ENCODE measurements at regions not wholly inside any gene's neighbourhood (a gene's known extent, or its start where the extent isn't known, plus 50 kb on each side); places are given as distances from the start of the nearest gene placed in this dataset.

- no peak for DNase-seq
Measured at GRCh38 chrX:20596856-20597255, 330.1 kb upstream of the RPS6KA3 start.

DNA sequence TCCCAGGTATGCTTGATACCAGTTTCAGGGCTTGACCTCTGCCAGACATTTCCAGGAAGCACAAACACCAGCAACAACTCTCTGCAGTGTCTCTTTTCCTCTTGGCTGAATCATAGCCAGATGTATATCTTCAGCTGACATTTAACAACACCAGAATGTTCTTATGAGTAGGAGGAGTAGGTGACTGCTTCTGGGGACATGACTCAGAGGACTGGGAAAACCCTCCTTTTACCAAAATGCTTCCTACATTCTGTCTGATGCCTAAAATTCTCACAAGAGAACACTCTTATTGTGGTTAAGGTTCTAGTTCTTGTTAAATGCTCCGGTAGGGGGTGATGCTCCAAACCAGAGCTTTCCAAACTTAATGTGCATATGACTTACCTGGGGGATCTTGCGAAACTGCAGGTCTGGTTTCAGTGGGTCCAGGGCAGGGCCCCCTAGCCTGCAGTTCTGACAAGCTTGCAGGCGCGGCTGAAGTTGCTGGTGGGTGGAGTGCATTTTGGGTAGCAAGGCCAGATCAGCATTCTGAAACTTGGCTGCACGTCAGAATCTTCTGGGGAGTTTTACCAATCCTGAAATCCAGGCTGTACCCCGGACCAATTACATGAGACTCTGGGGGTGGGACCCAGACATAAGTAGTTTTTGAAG is 329.3 kb upstream of the RPS6KA3 start:
- DNase-seq: no peak

DNA sequence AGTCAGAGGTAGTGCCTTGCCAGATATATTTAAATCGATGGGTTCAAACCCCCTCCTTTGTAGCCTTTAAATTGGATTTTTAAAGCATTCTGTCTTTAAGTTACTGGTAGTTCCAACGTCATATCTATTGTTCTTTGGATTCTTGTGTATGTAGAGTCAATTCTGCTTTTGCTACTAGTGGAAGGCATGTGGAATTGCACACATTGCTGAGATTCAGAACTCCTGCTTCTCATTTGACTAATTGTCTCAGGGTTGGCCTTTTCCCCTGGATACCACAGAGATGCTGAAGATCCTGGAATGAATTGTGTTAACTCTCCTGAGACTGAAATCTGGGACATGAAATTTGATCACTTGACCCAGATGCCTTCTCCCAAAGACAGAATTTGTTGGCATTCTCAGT is 328.3 kb upstream of the RPS6KA3 start:
- DNase-seq: no peak

GRCh38 chrX:20593836-20594235 is 327.1 kb upstream of the RPS6KA3 start:
- no peak for DNase-seq

DNA sequence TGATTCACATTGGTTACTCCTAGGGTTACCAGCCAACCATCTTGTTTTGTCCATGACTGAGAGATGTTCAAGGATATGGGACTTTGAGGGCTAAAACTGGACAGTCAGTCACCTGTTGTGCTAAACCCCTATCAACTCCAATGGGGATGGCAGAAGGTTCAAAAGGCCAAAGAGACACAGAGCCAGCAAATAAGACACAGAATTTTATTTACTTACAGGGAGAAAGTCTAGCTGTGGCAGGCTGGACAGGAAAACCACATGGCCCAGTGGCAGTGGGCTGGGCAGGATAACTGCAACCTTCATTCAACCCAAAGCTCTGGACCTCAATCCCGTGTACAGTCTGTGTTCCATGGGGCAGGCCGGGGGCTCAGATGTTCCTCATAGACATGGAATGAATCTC is 326.7 kb upstream of the RPS6KA3 start:
- no peak for DNase-seq

DNA sequence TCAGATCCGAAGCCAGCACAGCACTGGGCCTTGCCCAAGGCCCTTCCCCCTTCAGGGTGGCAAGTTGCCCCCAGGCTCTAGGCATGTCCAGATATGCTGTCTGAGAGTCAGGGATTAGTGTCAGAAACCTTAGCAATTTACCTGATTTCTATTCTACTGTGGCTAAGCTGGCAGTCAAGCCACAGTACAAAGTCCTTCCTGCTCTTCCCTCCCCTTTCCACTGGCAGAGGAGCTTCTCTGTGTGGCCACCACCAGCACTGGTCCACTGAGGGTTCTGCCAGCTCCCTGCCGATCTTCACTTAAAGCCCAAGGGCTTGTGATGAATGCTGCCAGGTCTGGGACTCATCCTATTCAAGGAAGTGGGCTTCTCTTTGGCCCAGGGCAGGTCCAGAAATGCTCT is 324.5 kb upstream of the RPS6KA3 start:
- no peak for DNase-seq

DNA sequence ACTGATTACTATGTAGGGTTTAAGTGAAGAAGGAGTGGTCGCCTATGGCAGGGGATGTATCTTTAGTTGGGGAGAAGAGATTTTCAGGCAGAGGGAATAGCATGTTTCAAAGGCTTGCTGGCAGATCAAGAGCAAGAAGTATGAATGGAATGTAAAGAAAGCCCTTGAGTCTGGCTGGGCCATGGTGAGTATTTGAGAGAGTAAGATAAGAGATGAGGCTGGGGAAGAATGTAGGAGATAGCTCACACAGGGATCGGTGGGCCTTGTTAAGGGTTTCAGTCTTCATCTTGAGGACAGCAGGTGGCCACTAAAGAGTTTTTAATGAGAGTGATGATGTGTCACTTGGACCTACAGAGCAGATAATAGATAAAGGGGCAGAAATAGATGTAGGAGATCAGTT is 319.1 kb upstream of the RPS6KA3 start:
- no peak for DNase-seq

- DNase-seq: no peak
Measured at GRCh38 chrX:20571611-20572010, 304.9 kb upstream of the RPS6KA3 start.

DNA sequence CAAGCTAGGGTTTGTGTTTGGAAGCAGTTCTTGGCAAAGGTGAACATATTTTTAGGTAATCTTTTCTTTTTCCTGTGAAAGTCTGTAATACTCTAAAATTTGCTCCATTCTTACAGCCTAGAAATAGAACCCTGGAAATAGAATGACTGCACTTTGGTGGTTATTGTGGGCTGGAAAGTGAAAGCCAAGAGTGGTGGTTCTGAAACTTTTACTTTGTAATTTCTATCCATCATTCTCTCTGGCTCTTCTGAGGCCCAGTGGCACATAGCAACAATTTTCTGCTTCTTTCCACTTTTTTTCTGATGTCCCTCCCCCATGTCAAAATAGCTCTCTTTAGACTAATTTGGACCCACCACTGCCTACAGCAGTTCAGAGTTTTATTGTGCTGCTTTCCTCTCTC is 300.4 kb upstream of the RPS6KA3 start:
- DNase-seq: no peak

DNA sequence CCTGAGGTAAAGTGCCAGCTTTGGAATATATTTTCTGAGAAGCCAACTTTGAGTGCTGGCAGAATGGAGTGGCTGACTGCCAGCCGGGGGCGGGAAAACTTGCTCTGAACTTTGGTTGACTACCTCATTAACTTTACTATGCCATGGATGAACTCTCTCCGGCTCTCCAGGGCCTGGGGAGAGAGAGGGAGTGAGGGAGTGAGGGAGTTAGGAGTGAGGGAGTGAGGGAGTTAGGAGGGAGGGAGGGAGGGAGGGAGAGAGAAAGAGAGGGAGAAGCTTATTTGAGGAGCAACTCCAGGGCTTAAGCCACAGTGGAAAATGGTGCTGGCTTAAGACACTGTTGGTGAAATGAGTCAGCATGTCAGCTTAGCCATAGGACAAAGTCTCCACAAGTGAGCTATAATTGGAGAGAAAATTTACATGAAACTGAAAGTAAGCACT is 280.9 kb upstream of the RPS6KA3 start:
- peak; percentile 43 for DNase-seq

GRCh38 chrX:20545538-20545937 is 278.8 kb upstream of the RPS6KA3 start:
- no peak for DNase-seq

GRCh38 chrX:20542072-20542471 is 275.4 kb upstream of the RPS6KA3 start:
- DNase-seq: no peak

- DNase-seq: no peak
Measured at GRCh38 chrX:20538974-20539373, 272.3 kb upstream of the RPS6KA3 start.

DNA sequence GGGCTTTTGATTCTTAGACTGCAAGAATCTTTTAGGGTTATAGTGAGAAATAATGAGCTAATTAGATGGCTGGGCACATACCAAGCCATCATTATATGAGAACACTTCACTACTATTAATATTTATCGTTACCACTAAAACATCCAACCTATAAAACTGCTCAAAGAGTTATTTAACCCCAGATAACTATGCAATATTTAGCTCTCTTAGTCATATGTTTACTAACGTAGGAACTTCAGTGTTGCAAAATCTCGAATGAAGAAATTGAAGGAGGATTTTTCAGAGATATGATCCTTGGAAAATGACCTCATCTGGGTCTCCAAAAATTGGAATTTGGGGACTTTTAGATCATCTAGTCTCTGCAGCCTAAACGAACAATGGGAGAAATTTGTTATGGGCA is 265.0 kb upstream of the RPS6KA3 start:
- no peak for DNase-seq

DNA sequence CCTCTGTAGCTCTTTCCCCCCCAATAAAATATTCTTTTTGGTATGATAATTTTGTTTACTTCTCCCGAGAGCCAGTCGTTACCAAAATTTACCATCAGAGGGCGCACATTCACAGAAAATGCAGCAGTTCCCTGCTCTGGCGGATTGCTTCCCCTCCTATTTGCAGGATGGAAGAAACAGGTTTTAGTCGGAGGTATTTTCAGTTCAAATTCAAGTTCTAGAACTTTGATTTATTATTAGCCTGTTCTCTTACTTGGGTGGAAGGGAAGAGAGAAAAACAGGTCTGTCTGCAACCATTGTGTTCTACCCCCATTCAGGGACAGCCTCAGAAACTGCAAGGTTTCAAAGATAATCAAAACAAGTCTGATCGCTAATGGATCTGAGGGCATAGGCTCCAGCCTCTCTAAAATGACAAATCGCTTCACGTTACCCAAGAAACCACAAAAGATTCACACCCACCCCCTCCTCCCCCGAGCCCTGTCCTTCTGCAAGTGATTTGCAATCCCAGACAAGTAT is 263.8 kb upstream of the RPS6KA3 start:
- DNase-seq: peak; percentile 54

GRCh38 chrX:20529711-20530110 is 263.0 kb upstream of the RPS6KA3 start:
- no peak for DNase-seq

GRCh38 chrX:20529301-20529700 is 262.6 kb upstream of the RPS6KA3 start:
- no peak for DNase-seq

- peak; percentile 12 for DNase-seq
Measured at GRCh38 chrX:20527558-20528011, 260.9 kb upstream of the RPS6KA3 start.

DNA sequence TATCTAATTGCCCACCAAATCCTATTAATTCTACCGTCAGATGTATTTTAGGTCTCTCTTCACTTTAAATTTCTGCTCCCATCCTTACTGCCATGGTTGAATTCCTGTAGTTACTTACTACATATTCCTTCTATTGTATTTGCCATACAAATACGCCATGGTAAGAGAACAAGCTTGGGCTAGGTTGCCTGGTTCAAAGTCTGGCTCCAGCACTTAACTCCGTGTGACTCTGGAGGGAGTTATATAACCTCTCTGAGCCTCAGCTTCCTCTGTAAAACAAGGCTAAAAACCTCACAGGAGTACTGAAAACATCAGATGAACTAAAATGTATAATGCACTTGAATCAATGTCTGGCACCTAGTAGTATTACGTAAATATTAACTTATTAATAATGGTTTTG is 260.3 kb upstream of the RPS6KA3 start:
- DNase-seq: no peak

DNA sequence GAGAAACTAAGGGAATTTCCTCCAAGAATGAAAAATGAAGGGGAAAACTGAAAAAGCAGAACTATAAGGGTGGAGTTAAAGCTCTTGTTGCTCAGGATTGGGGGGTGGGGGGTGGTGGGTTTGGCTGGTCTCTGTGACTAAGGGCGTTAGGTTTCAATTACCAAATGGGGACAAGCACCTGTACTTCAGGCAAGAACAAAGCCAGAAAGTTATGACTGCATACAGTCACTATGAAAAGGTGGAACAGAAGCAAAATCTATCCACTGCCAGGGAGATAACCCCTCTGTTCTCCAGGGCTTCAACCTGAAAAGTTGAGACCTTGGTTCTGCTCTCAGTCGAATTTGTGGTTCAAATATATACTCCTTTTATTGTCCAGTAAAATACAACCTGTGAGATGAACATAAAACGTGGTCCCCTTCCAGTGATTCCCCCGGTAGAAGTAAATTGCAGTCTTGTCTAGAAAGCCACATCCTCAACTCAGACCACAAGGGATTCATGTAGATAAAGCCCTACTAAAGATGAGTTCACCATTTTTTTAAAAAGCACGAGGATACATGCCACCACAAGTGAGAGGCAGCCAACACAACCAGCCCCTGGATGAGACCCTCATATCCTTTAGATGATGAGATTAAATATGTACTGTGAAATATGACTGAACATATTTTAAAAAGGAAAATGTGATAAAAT is 257.1 kb upstream of the RPS6KA3 start:
- no peak for DNase-seq

- no peak for DNase-seq
Measured at GRCh38 chrX:20522420-20522819, 255.7 kb upstream of the RPS6KA3 start.

GRCh38 chrX:20521222-20521621 is 254.5 kb upstream of the RPS6KA3 start:
- no peak for DNase-seq

DNA sequence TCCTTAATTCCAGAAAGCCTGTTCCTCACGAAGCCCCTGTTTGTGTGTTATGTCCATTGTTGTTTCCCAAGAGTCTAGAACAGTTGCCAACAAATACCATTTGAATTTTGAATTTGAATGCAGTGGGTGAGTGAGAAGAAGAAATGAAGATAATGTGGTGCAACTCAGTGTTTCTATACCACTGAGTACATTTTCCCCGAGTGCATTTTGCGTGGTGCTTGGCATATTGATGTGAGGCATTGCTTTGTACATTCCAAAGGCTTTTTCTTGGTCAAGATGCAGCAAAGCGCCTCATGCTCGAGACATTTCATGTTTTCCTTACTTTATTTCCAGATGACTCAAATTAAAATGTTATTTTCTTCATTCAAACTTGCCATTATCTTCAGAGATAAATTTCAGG is 253.1 kb upstream of the RPS6KA3 start:
- no peak for DNase-seq

- no peak for DNase-seq
Measured at GRCh38 chrX:20519146-20519545, 252.4 kb upstream of the RPS6KA3 start.

Measured in hindlimb muscle (tissue), 1 donor.